ENCODE measurements at regions not wholly inside any gene's neighbourhood (a gene's known extent, or its start where the extent isn't known, plus 50 kb on each side); places are given as distances from the start of the nearest gene placed in this dataset.

- in situ Hi-C loops (cut with HindIII; ENCODE audit: low sequenced_read_pairs) = no loop called here
- DNase-seq (ENCODE audit: low read depth) = no peak
Observed at GRCh38 chr5:124998520-124998919, 252.1 kb upstream of the ZNF608 start.

DNA sequence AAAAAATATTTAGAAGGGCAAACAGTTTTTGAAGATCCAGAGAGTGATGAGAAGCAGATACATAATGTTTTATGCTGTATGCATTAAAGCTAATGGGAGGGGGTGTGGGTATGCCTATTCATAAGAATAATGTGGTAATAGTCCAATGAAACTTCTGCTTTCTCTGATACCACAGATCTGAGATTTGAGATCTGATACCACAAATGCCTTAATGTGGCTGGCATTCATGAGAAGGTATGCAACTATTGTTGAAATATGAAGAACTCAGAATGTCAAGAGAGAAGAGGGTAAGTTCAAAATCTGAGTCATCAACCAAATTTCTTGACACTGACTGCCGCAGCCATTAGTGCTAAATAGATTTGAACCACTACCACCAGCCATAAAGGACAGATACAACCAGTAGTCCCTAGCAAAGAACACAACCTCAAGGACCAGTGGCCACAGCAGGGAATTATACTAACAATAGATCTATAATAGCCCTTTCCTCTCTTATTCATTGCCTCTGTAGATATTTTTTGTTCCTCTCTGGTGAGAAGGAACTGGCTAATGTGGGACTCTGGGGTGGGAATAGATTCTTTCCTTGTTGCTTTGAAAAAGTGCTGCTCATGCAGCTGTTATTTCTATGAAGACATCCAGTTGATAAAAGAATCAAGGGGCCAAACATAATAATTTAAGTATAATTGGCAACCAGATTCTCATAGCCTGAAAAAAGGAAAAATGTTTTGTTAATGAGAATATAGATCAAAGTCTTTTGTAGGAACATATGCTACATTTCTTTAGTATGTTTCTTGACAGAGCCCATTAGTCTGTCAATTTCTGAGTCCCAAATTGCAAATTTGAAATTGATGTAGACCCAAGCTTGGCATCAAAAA is 256.5 kb upstream of the ZNF608 start:
- no peak for DNase-seq (ENCODE audit: low read depth)
- no peak for TF ChIP-seq CTCF (IDR thresholded peaks at IDR 0.05; ENCODE audit: low read depth, low read length, missing control alignments)
- in situ Hi-C loops (cut with HindIII; ENCODE audit: low sequenced_read_pairs) = no loop called here
- no peak overlapping the region for H3K4me3 ChIP-seq (ENCODE audit: low read depth, low read length)

More at GRCh38 chr5:124998520-124998919, 252.1 kb upstream of the ZNF608 start:
- TF ChIP-seq CTCF (IDR thresholded peaks at IDR 0.05; ENCODE audit: low read depth, low read length, missing control alignments) = no peak
- no peak overlapping the region for H3K4me3 ChIP-seq (ENCODE audit: low read depth, low read length)

GRCh38 chr5:125004009-125004408 is 257.6 kb upstream of the ZNF608 start:
- no peak overlapping the region for H3K4me3 ChIP-seq (ENCODE audit: low read depth, low read length)
- in situ Hi-C loops (cut with HindIII; ENCODE audit: low sequenced_read_pairs) = no loop called here
- TF ChIP-seq CTCF (IDR thresholded peaks at IDR 0.05; ENCODE audit: low read depth, low read length, missing control alignments) = no peak
- DNase-seq (ENCODE audit: low read depth) = no peak

DNA sequence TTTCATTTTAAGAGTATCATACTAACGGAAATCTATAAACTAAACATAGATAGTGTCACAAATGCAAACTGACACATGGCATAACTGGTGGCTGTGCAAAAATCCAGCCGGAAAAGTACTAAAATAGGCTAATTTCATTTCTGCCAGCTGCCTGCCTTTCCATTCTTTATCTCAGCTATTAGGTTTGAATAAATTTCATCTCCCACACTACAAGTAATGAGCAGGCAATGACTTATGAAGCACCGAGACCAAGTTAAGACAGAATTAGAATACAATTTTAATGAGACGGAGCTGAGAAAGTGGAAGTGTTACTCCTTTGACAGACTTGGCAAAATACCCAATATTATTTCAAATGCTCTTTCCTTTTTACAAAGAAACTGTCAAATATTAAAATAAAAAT is 258.8 kb upstream of the ZNF608 start:
- no peak for TF ChIP-seq CTCF (IDR thresholded peaks at IDR 0.05; ENCODE audit: low read depth, low read length, missing control alignments)
- H3K4me3 ChIP-seq (ENCODE audit: low read depth, low read length) = no peak overlapping the region
- no peak for DNase-seq (ENCODE audit: low read depth)
- in situ Hi-C loops (cut with HindIII; ENCODE audit: low sequenced_read_pairs) = no loop called here

DNA sequence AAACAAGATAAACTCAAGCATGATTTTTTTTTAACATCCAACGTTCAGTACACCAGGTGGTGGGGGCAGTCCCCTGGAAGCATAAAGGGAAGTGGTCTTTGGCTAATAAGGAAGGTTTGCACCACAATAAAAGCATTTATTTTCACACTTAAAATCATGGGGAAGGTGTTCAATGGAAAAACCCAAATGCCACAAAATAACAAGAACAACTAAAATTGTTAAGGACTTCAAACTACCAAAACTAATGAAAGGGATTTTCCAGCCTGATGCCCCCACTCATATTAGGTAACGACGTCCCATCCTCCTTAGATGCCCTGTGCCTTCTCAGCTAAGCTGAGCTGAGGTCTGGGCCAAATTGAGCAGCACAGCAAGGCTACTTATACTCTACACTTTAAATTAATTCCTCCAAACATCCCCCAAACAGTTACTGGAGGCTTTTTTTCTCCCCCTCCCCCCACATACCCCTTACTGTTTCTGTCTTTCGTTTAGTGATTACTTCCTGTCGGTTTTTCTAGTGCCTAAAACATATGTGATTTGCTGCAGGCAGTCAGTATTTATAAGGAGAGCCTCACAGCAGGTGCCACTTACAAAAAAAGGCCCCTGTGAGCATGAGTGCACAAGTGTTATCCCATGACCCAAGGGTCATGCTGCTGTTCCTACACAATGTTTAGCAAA is 259.7 kb upstream of the ZNF608 start:
- no peak for DNase-seq (ENCODE audit: low read depth)
- H3K4me3 ChIP-seq (ENCODE audit: low read depth, low read length) = no peak overlapping the region
- no peak for TF ChIP-seq CTCF (IDR thresholded peaks at IDR 0.05; ENCODE audit: low read depth, low read length, missing control alignments)
- in situ Hi-C loops (cut with HindIII; ENCODE audit: low sequenced_read_pairs) = no loop called here

- H3K4me3 ChIP-seq (ENCODE audit: low read depth, low read length) = no peak overlapping the region
- no peak for DNase-seq (ENCODE audit: low read depth)
- TF ChIP-seq CTCF (IDR thresholded peaks at IDR 0.05; ENCODE audit: low read depth, low read length, missing control alignments) = no peak
- in situ Hi-C loops (cut with HindIII; ENCODE audit: low sequenced_read_pairs) = no loop called here
Observed at GRCh38 chr5:125010356-125010755, 263.9 kb upstream of the ZNF608 start.
